Upper lobe of left lung (tissue), 6 donors: ENCODE measurements at regions not wholly inside any gene's neighbourhood (a gene's known extent, or its start where the extent isn't known, plus 50 kb on each side); places are given as distances from the start of the nearest gene placed in this dataset.

Experiments used
- ATAC-seq, 2 donors: fragments of 200-7000 bp; cut with Tn5 transposase; one replicate each; pipeline ENCODE4 v1.9.1; 2022; ENCODE audit warnings: mild to moderate bottlenecking in 2 of 2, moderate library complexity in 2 of 2; ENCODE audit not compliant: low FRiP score in 2 of 2
- DNase-seq, 2 donors: peaks; one replicate each; pipeline ENCODE4 v3.0.0-alpha.2; 2019 to 2020
- H3K27ac ChIP-seq, 4 donors: fragments of 200-600 bp; sonication (generic); one replicate each; pipeline ENCODE4 v1.5.1; 2016 to 2019
- H3K27me3 ChIP-seq, 4 donors: fragments of 200-600 bp; sonication (generic); one replicate each; pipeline ENCODE4 v1.5.1; 2017 to 2019
- H3K36me3 ChIP-seq, 4 donors: fragments of 200-600 bp; sonication (generic); one replicate each; pipeline ENCODE4 v1.5.1; 2016 to 2019
- H3K4me1 ChIP-seq, 4 donors: fragments of 200-600 bp; sonication (generic); one replicate each; pipeline ENCODE4 v1.5.1; 2018 to 2019
- H3K4me3 ChIP-seq, 4 donors: fragments of 200-600 bp; sonication (generic); one replicate each; pipeline ENCODE4 v1.5.1; 2017 to 2019; ENCODE audit warnings: mild to moderate bottlenecking in 2 of 4, moderate library complexity in 1 of 4
- H3K9me3 ChIP-seq, 4 donors: fragments of 200-600 bp; sonication (generic); one replicate each; pipeline ENCODE4 v1.5.1; 2018 to 2019
- EP300 ChIP-seq, 4 donors: sonication (generic); formaldehyde crosslinking; IDR thresholded peaks; one replicate each; pipeline ENCODE4 v1.5.1; 2017; ENCODE audit warnings: antibody characterized with exemption in 4 of 4, control low read depth in 2 of 4
- POLR2A ChIP-seq, 4 donors: fragments of 450-650 bp; IDR thresholded peaks; one replicate each; pipeline ENCODE4 v1.5.1; 2016 to 2017; ENCODE audit warnings: antibody characterized with exemption in 4 of 4, mild to moderate bottlenecking in 2 of 4
- POLR2AphosphoS5 ChIP-seq, 2 donors: sonication (generic); formaldehyde crosslinking; IDR thresholded peaks; one replicate each; pipeline ENCODE4 v1.5.1; 2017; ENCODE audit warnings: antibody characterized with exemption in 2 of 2
- WGBS, 2 donors: methylation state at CpG; one replicate each; pipeline ENCODE4 v1.1.5; 2017 to 2018; 5-methylcytosine and 5-hydroxymethylcytosine counted together
- TF ChIP-seq, protein P1 (sequence below), 6 experiments: fragments of 450-650 bp in 4 of 6; fragments of 200-600 bp in 2 of 6; sonication (generic) in 2 of 6; IDR thresholded peaks; one replicate each; pipeline ENCODE4 v1.5.1; 2016 to 2019; ENCODE audit warnings: antibody characterized with exemption in 6 of 6
- donor health status: DM: no; HTN: no; CAD: no; lungs with moderate emphysema.
- donor health status: DM: no; HTN: yes; CAD: no; lungs with severe emphysema.

DNA sequence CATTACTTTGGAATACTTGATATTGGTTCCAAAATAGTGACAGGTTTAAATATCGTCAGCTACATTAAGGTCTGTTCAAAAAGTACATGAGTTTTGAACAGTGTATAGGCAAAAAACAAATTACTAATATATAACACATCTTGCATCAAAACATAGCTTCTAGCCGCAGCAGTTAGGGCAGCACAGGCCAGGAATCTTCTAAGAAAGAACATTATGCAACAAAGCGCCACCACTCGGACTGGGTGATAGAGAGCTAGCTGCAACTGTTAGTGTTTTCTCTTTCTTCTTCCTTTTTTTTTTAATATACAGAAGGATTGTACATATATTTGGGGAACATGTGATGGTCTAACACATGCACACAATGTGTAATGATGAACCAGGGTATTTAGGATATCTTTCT lies 504.5 kb downstream of the NR2F1-AS1 start:
- no peak overlapping the region for H3K4me3 ChIP-seq

DNA sequence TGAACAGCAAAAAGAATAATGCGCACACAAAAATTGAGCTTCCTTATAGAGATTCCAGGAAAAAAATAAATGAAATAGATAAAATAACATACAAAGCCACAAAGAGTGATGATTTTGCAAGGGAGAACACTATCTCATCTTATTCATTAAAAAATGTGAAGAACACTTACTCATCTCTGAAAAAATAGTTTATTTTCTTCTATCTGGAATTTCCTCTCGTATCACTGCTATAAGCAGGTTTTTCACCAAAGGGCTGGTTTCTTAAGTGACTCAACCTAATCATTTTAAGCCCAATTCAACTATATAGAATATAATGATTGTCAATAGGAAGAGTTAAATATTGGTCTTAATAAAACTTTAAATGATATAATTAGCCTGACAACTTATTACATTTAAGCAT lies 504.9 kb downstream of the NR2F1-AS1 start:
- 91 to 93% methylated on average over 2 of the region's 2 CpGs for WGBS, 2 donors
- TF ChIP-seq EP300 (IDR thresholded peaks at IDR 0.05), result no peak
- no peak for TF ChIP-seq POLR2A (IDR thresholded peaks at IDR 0.05)
- TF ChIP-seq POLR2AphosphoS5 (IDR thresholded peaks at IDR 0.05), result no peak
- TF ChIP-seq, protein P1, sequence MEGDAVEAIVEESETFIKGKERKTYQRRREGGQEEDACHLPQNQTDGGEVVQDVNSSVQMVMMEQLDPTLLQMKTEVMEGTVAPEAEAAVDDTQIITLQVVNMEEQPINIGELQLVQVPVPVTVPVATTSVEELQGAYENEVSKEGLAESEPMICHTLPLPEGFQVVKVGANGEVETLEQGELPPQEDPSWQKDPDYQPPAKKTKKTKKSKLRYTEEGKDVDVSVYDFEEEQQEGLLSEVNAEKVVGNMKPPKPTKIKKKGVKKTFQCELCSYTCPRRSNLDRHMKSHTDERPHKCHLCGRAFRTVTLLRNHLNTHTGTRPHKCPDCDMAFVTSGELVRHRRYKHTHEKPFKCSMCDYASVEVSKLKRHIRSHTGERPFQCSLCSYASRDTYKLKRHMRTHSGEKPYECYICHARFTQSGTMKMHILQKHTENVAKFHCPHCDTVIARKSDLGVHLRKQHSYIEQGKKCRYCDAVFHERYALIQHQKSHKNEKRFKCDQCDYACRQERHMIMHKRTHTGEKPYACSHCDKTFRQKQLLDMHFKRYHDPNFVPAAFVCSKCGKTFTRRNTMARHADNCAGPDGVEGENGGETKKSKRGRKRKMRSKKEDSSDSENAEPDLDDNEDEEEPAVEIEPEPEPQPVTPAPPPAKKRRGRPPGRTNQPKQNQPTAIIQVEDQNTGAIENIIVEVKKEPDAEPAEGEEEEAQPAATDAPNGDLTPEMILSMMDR (IDR thresholded peaks at IDR 0.05), result no peak
- DNase-seq, result no peak

More for the DNA sequence above, 504.5 kb downstream of the NR2F1-AS1 start:
- 93 to 95% methylated on average over 4 of the region's 4 CpGs for WGBS, 2 donors
- ATAC-seq, result no peak
- Histone ChIP-seq H3K27ac (no peak overlapping the region), H3K9me3 (no peaks in the 10 kb centered on the region), H3K4me1 (peaks cover 0 to 8% (median 3%) of the 10 kb centered on the region in 4 donors), H3K36me3 (no peaks in the 10 kb centered on the region), H3K27me3 (no peaks in the 10 kb centered on the region)
- DNase-seq, result no peak
- no peak for TF ChIP-seq POLR2AphosphoS5 (IDR thresholded peaks at IDR 0.05)
- TF ChIP-seq, protein P1 (IDR thresholded peaks at IDR 0.05), result no peak
- no peak for TF ChIP-seq EP300 (IDR thresholded peaks at IDR 0.05)
- no peak for TF ChIP-seq POLR2A (IDR thresholded peaks at IDR 0.05)

DNA sequence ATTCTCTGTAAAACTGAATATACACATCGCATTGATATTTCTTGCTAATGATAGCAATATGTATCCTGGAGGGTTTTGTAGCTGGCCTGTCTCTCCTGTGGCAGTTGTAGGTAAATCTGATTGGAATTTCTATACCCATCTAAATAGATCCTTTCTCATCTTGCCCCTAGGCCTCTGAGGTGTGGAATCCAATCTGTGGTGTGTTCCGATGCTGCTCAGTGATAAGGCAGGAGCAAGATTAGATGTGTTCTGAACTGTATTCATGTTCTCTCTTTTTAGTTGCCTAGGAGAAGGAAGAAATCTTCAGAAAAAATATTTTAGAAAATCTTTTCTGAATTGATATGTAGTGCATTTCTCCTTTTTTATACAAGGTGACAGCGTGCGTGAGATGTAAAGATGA lies 507.5 kb downstream of the NR2F1-AS1 start:
- WGBS, 2 donors, result 92 to 98% methylated on average over 4 of the region's 4 CpGs
- ATAC-seq (no peak), DNase-seq (no peak)
- Histone ChIP-seq H3K27me3 (no peaks in the 10 kb centered on the region), H3K4me3 (no peak overlapping the region), H3K36me3 (no peaks in the 10 kb centered on the region), H3K4me1 (peaks cover 0 to under 1% (median 0%) of the 10 kb centered on the region in 4 donors), H3K9me3 (no peaks in the 10 kb centered on the region), H3K27ac (no peak overlapping the region)
- TF ChIP-seq, protein P1 (IDR thresholded peaks at IDR 0.05), result no peak
- TF ChIP-seq POLR2AphosphoS5 (IDR thresholded peaks at IDR 0.05), result no peak
- no peak for TF ChIP-seq POLR2A (IDR thresholded peaks at IDR 0.05)
- TF ChIP-seq EP300 (IDR thresholded peaks at IDR 0.05), result no peak

More for the DNA sequence above, 504.9 kb downstream of the NR2F1-AS1 start:
- Histone ChIP-seq H3K4me1 (peaks cover 0 to 8% (median 3%) of the 10 kb centered on the region in 4 donors), H3K27ac (no peak overlapping the region), H3K27me3 (no peaks in the 10 kb centered on the region), H3K36me3 (no peaks in the 10 kb centered on the region), H3K4me3 (no peak overlapping the region), H3K9me3 (no peaks in the 10 kb centered on the region)
- no peak for ATAC-seq

DNA sequence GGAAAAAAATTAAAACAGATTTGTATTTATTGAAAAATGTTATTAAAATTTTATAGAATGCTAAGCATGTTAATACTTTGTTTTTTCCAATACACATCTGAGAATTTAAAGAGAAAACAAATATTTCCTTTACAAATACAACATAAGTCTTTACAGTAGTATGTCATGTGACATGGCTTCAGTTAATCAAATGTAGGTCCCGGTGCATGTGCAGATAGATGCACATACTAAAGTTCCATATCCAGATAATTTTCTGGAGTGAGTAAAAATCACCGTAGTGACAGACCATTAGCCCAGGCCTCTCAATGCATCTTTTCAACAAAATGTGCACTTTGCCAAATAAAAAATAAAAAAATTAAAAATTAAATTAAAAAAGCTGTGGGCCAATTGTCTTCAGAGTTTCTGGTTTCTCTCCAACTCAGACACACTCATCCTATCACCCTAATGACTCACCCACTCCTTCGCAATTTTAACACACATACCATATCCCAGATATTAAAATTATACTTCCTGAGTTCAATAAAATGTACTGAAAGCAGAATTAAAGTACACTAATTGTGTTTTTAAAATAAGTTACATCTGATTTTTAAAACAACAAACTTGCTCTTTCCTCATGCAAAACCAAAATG lies 508.1 kb downstream of the NR2F1-AS1 start:
- Histone ChIP-seq H3K9me3 (no peaks in the 10 kb centered on the region), H3K27ac (no peak overlapping the region), H3K36me3 (no peaks in the 10 kb centered on the region), H3K27me3 (no peaks in the 10 kb centered on the region), H3K4me3 (no peak overlapping the region), H3K4me1 (no peaks in the 10 kb centered on the region)
- ATAC-seq (no peak), DNase-seq (no peak)
- WGBS, 2 donors, result 91 to 95% methylated on average over 3 of the region's 3 CpGs
- TF ChIP-seq, protein P1 (IDR thresholded peaks at IDR 0.05), result no peak
- TF ChIP-seq EP300 (IDR thresholded peaks at IDR 0.05) (no peak), POLR2A (IDR thresholded peaks at IDR 0.05) (no peak), POLR2AphosphoS5 (IDR thresholded peaks at IDR 0.05) (no peak)

DNA sequence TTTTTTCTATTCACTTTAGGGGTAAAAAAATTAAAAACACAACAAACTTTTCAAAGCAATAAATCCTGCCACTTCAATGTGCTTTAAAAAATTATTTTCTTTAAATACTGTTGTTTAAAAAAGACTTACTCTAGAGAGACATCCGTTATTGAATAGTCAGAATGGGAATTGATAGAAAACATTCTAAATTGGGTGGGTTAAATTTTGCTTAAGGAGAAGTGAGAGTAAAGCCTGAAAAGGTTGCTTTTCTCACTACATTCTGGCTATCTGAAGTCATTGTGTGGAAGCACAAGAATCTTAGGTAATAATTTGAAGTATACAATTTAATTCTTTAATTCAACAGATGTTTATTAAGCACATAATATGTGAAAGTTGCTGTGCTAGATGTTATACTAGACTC lies 509.3 kb downstream of the NR2F1-AS1 start:
- DNase-seq (no peak), ATAC-seq (no peak)
- Histone ChIP-seq H3K4me1 (no peaks in the 10 kb centered on the region), H3K36me3 (no peaks in the 10 kb centered on the region), H3K27me3 (no peaks in the 10 kb centered on the region), H3K27ac (no peak overlapping the region), H3K9me3 (no peaks in the 10 kb centered on the region), H3K4me3 (no peak overlapping the region)
- TF ChIP-seq, protein P1 (IDR thresholded peaks at IDR 0.05), result no peak
- TF ChIP-seq EP300 (IDR thresholded peaks at IDR 0.05), result no peak
- no peak for TF ChIP-seq POLR2A (IDR thresholded peaks at IDR 0.05)
- TF ChIP-seq POLR2AphosphoS5 (IDR thresholded peaks at IDR 0.05), result no peak
- WGBS, 2 donors, result 76 to 81% methylated on average over 1 of the region's 1 CpG
